Lower leg skin (tissue), 4 donors: ENCODE measurements at regions not wholly inside any gene's neighbourhood (a gene's known extent, or its start where the extent isn't known, plus 50 kb on each side); places are given as distances from the start of the nearest gene placed in this dataset.
"Not testable (repeated sequence)": the region's sequence is repeated elsewhere in the genome, so short reads cannot be mapped to it uniquely, and the experiment has no call there.

Experiments
- DNase-seq, 2 donors: peaks; one replicate each; pipeline ENCODE4 v3.0.0-alpha.2; 2019; ENCODE audit warnings: low spot score in 2 of 2
- H3K4me3 ChIP-seq: fragments of 200-600 bp; sonication (generic); 2 replicates; pipeline ENCODE4 v1.5.1; 2017; ENCODE audit warnings: mild to moderate bottlenecking, low read depth; ENCODE audit not compliant: poor library complexity, severe bottlenecking
- CTCF ChIP-seq, 3 donors: fragments of 450-650 bp; IDR thresholded peaks; one replicate each; pipeline ENCODE4 v1.5.1; 2016; ENCODE audit warnings: antibody characterized with exemption in 3 of 3, mild to moderate bottlenecking in 3 of 3, moderate library complexity in 2 of 3
- POLR2A ChIP-seq, 2 donors: fragments of 450-650 bp; IDR thresholded peaks; one replicate each; pipeline ENCODE4 v1.6.1; 2016 to 2017; ENCODE audit warnings: antibody characterized with exemption in 2 of 2, mild to moderate bottlenecking in 1 of 2, moderate library complexity in 1 of 2
- WGBS, 2 donors: methylation state at CpG; one replicate each; pipeline ENCODE4 v1.1.5; 2018; 5-methylcytosine and 5-hydroxymethylcytosine counted together
- intact Hi-C: fragments of 100-400 bp; cut with DNase I; formaldehyde crosslinking; loops from one replicate; pipeline ENCODE4 v1.15.0; 2023; ENCODE audit warnings: low total_unique reads

- DNase-seq, intact Hi-C loops, H3K4me3 ChIP-seq: not testable (repeated sequence)
- WGBS, 2 donors, result 88% methylated on average over 3 of the region's 3 CpGs
These were observed 653.6 kb downstream of the TTLL7 start for GRCh38 chr1:83345375-83345774.

- intact Hi-C loops, H3K4me3 ChIP-seq, DNase-seq: not testable (repeated sequence)
- WGBS, 2 donors, result 70 to 73% methylated on average over 6 of the region's 6 CpGs
These were observed 655.2 kb downstream of the TTLL7 start for GRCh38 chr1:83343767-83344166.

GRCh38 chr1:83342995-83343394 is 655.9 kb downstream of the TTLL7 start:
- intact Hi-C loops, H3K4me3 ChIP-seq, DNase-seq: not testable (repeated sequence)

- 25 to 40% methylated on average over 1 of the region's 1 CpG for WGBS, 2 donors
- H3K4me3 ChIP-seq, intact Hi-C loops, DNase-seq: not testable (repeated sequence)
These were observed 666.6 kb downstream of the TTLL7 start for GRCh38 chr1:83332308-83332707.

GRCh38 chr1:83318366-83318765 is 680.6 kb downstream of the TTLL7 start:
- no peak for DNase-seq
- intact Hi-C loops, result no loop called here
- no peak overlapping the region for H3K4me3 ChIP-seq
- TF ChIP-seq CTCF (IDR thresholded peaks at IDR 0.05), result no peak
- TF ChIP-seq POLR2A (IDR thresholded peaks at IDR 0.05), result no peak
- 93 to 97% methylated on average over 2 of the region's 2 CpGs for WGBS, 2 donors

- DNase-seq, intact Hi-C loops, H3K4me3 ChIP-seq: not testable (repeated sequence)
- WGBS, 2 donors, result 7 to 8% methylated on average over 1 of the region's 1 CpG
These were observed 683.5 kb downstream of the TTLL7 start for GRCh38 chr1:83315446-83315845.

- intact Hi-C loops, H3K4me3 ChIP-seq, DNase-seq: not testable (repeated sequence)
- WGBS, 2 donors, result 91 to 100% methylated on average over 1 of the region's 1 CpG
These were observed 688.8 kb downstream of the TTLL7 start for GRCh38 chr1:83310161-83310560.

- 97% methylated on average over 2 of the region's 2 CpGs for WGBS, 2 donors
- intact Hi-C loops, H3K4me3 ChIP-seq, DNase-seq: not testable (repeated sequence)
These were observed 689.9 kb downstream of the TTLL7 start for GRCh38 chr1:83309035-83309434.

GRCh38 chr1:83306811-83307210 is 692.1 kb downstream of the TTLL7 start:
- 58 to 96% methylated on average over 2 of the region's 2 CpGs for WGBS, 2 donors
- DNase-seq, H3K4me3 ChIP-seq, intact Hi-C loops: not testable (repeated sequence)

GRCh38 chr1:83295594-83295993 is 703.3 kb downstream of the TTLL7 start:
- intact Hi-C loops, DNase-seq, H3K4me3 ChIP-seq: not testable (repeated sequence)
- WGBS, 2 donors, result 53 to 73% methylated on average over 1 of the region's 1 CpG

- WGBS, 2 donors, result 80 to 88% methylated on average over 1 of the region's 1 CpG
- intact Hi-C loops, DNase-seq, H3K4me3 ChIP-seq: not testable (repeated sequence)
These were observed 711.5 kb downstream of the TTLL7 start for GRCh38 chr1:83287391-83287790.

GRCh38 chr1:83274656-83275055 is 724.3 kb downstream of the TTLL7 start:
- WGBS, 2 donors, result 65 to 84% methylated on average over 3 of the region's 3 CpGs
- intact Hi-C loops, DNase-seq, H3K4me3 ChIP-seq: not testable (repeated sequence)

GRCh38 chr1:83272484-83272883 is 726.4 kb downstream of the TTLL7 start:
- intact Hi-C loops, DNase-seq, H3K4me3 ChIP-seq: not testable (repeated sequence)
- 84 to 100% methylated on average over 1 of the region's 1 CpG for WGBS, 2 donors

- 35 to 50% methylated on average over 2 to 3 of the region's 3 CpGs for WGBS, 2 donors
- DNase-seq, H3K4me3 ChIP-seq, intact Hi-C loops: not testable (repeated sequence)
These were observed 727.1 kb downstream of the TTLL7 start for GRCh38 chr1:83271834-83272233.

- H3K4me3 ChIP-seq, DNase-seq, intact Hi-C loops: not testable (repeated sequence)
- WGBS, 2 donors, result 82 to 87% methylated on average over 1 of the region's 1 CpG
These were observed 728.1 kb downstream of the TTLL7 start for GRCh38 chr1:83270801-83271200.
